Keratinocyte (primary cell): ENCODE measurements at regions not wholly inside any gene's neighbourhood (a gene's known extent, or its start where the extent isn't known, plus 50 kb on each side); places are given as distances from the start of the nearest gene placed in this dataset.

Experiments
- DNase-seq: peaks from one replicate; pipeline ENCODE4 v3.0.0-alpha.2; 2011; ENCODE audit warnings: low read depth, missing footprints, low spot score
- FAIRE-seq: peaks from 2 replicates; lab custom pipeline; 2011; peaks lifted over from hg19 to GRCh38; lab: Jason Lieb, UNC
- H2AFZ ChIP-seq: 2 replicates; pipeline ENCODE4 v1.6.0; 2012; ENCODE audit warnings: low read length, control low read depth, inconsistent platforms; ENCODE audit not compliant: control insufficient read depth
- H3K27ac ChIP-seq: 2 replicates; pipeline ENCODE4 v1.5.1; 2011; ENCODE audit warnings: low read length; ENCODE audit not compliant: control insufficient read depth, insufficient read depth
- H3K27me3 ChIP-seq: 3 replicates; pipeline ENCODE4 v1.6.0; 2011; ENCODE audit warnings: low read length; ENCODE audit not compliant: control insufficient read depth, insufficient read depth; ENCODE audit errors: extremely low read depth
- H3K36me3 ChIP-seq, 2 experiments: 2 replicates in 1 of 2; 3 replicates in 1 of 2; pipeline ENCODE4 v1.5.1; 2011; ENCODE audit warnings: low read length in 2 of 2, mild to moderate bottlenecking in 1 of 2; ENCODE audit not compliant: control insufficient read depth in 2 of 2, insufficient read depth in 2 of 2; ENCODE audit errors: extremely low read depth in 1 of 2
- H3K4me1 ChIP-seq: 3 replicates; pipeline ENCODE4 v1.5.1; 2011; ENCODE audit warnings: low read length; ENCODE audit not compliant: control insufficient read depth, insufficient read depth; ENCODE audit errors: extremely low read depth
- H3K4me2 ChIP-seq: 3 replicates; pipeline ENCODE4 v1.6.0; 2011; ENCODE audit warnings: low read depth, low read length; ENCODE audit not compliant: control insufficient read depth, insufficient read depth; ENCODE audit errors: extremely low read depth
- H3K4me3 ChIP-seq, 3 experiments: fragments of 200-600 bp in 1 of 3; sonication (generic) in 1 of 3; 2 replicates in 2 of 3; 3 replicates in 1 of 3; pipeline ENCODE4 v1.5.1; 2011 to 2016; ENCODE audit warnings: low read length in 3 of 3, mild to moderate bottlenecking in 3 of 3, control low read depth in 2 of 3, inconsistent platforms in 1 of 3, low read depth in 1 of 3, mixed read lengths in 1 of 3, mixed run types in 1 of 3, moderate library complexity in 1 of 3; ENCODE audit not compliant: control insufficient read depth in 2 of 3, insufficient read depth in 2 of 3; ENCODE audit errors: extremely low read depth in 1 of 3
- H3K79me2 ChIP-seq: 2 replicates; pipeline ENCODE4 v1.6.0; 2012; ENCODE audit warnings: low read length; ENCODE audit not compliant: control insufficient read depth, insufficient read depth
- H3K9ac ChIP-seq: 3 replicates; pipeline ENCODE4 v1.6.0; 2011; ENCODE audit warnings: low read length; ENCODE audit not compliant: control insufficient read depth, insufficient read depth; ENCODE audit errors: extremely low read depth
- H3K9me1 ChIP-seq: 3 replicates; pipeline ENCODE4 v1.6.0; 2011; ENCODE audit warnings: low read length; ENCODE audit not compliant: control insufficient read depth, insufficient read depth; ENCODE audit errors: extremely low read depth
- H3K9me3 ChIP-seq: 2 replicates; pipeline ENCODE4 v1.5.1; 2012; ENCODE audit warnings: low read depth, low read length; ENCODE audit not compliant: control insufficient read depth
- H4K20me1 ChIP-seq: 3 replicates; pipeline ENCODE4 v1.6.0; 2011; ENCODE audit warnings: low read length; ENCODE audit not compliant: control insufficient read depth, insufficient read depth; ENCODE audit errors: extremely low read depth
- EZH2 ChIP-seq: IDR thresholded peaks from one replicate; pipeline ENCODE4 v1.6.1; 2012; ENCODE audit warnings: inconsistent platforms, mild to moderate bottlenecking, low read length, moderate library complexity
- dilution Hi-C: fragments of 300-500 bp; cut with MboI; formaldehyde crosslinking; loops from one replicate; pipeline ENCODE4 v1.7.0; 2020; ENCODE audit warnings: low sequenced_read_pairs; ENCODE audit not compliant: extremely low pct_ligation_motif_present
- TF ChIP-seq, protein P1 (sequence below), 3 experiments: IDR thresholded peaks in 1 of 3; conservative IDR thresholded peaks in 1 of 3; optimal IDR thresholded peaks in 1 of 3; 2 replicates in 2 of 3; 3 replicates in 1 of 3; pipeline versions ENCODE3 to v1.5.1; 2011; ENCODE audit warnings: low read length in 3 of 3, mild to moderate bottlenecking in 3 of 3, moderate library complexity in 2 of 3, control low read depth in 1 of 3, inconsistent platforms in 1 of 3; ENCODE audit not compliant: insufficient read depth in 2 of 3; ENCODE audit errors: extremely low read depth in 1 of 3

DNA sequence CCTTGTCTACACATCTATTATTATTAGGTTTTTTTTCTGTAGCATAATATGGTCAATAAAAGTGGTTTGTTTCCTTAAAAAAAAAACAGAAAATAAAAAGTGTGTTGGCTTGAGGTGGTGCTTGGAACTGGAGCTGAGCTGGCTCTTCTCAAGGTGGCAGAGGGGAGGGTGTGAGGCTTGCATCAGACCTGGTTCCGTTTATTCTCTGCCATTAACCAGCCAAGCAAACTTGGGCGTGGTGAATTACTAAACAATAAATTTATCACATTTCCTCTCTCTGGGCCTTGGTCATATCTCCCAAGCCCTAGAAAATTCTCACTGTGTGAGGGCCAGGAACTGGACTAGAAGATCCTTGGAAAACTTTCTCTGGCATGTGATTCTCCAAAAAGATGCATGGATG is 427.5 kb upstream of the MKI67 start:
- DNase-seq = no peak
- H2AFZ ChIP-seq = no peak overlapping the region
- no peaks in the 10 kb centered on the region for H3K9me3 ChIP-seq
- H3K4me2 ChIP-seq = no peak overlapping the region
- TF ChIP-seq EZH2 = no peak
- TF ChIP-seq, protein P1, sequence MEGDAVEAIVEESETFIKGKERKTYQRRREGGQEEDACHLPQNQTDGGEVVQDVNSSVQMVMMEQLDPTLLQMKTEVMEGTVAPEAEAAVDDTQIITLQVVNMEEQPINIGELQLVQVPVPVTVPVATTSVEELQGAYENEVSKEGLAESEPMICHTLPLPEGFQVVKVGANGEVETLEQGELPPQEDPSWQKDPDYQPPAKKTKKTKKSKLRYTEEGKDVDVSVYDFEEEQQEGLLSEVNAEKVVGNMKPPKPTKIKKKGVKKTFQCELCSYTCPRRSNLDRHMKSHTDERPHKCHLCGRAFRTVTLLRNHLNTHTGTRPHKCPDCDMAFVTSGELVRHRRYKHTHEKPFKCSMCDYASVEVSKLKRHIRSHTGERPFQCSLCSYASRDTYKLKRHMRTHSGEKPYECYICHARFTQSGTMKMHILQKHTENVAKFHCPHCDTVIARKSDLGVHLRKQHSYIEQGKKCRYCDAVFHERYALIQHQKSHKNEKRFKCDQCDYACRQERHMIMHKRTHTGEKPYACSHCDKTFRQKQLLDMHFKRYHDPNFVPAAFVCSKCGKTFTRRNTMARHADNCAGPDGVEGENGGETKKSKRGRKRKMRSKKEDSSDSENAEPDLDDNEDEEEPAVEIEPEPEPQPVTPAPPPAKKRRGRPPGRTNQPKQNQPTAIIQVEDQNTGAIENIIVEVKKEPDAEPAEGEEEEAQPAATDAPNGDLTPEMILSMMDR (optimal IDR thresholded peaks at IDR 0.05 in 1 of 3, IDR thresholded peaks at IDR 0.05 in 1 of 3, conservative IDR thresholded peaks at IDR 0.05 in 1 of 3; ENCODE audit: extremely low read depth in 1 of 3, insufficient read depth in 2 of 3, low read length in 3 of 3) = no peak
- dilution Hi-C loops = no loop called here
- no peak overlapping the region for H3K4me3 ChIP-seq
- H3K9me1 ChIP-seq = no peaks in the 10 kb centered on the region
- H3K9ac ChIP-seq = no peak overlapping the region
- no peaks in the 10 kb centered on the region for H3K36me3 ChIP-seq
- no peaks in the 10 kb centered on the region for H3K27me3 ChIP-seq
- H4K20me1 ChIP-seq = no peaks in the 10 kb centered on the region
- H3K4me1 ChIP-seq = no peaks in the 10 kb centered on the region
- no peak for FAIRE-seq
- no peaks in the 10 kb centered on the region for H3K79me2 ChIP-seq
- no peak overlapping the region for H3K27ac ChIP-seq

DNA sequence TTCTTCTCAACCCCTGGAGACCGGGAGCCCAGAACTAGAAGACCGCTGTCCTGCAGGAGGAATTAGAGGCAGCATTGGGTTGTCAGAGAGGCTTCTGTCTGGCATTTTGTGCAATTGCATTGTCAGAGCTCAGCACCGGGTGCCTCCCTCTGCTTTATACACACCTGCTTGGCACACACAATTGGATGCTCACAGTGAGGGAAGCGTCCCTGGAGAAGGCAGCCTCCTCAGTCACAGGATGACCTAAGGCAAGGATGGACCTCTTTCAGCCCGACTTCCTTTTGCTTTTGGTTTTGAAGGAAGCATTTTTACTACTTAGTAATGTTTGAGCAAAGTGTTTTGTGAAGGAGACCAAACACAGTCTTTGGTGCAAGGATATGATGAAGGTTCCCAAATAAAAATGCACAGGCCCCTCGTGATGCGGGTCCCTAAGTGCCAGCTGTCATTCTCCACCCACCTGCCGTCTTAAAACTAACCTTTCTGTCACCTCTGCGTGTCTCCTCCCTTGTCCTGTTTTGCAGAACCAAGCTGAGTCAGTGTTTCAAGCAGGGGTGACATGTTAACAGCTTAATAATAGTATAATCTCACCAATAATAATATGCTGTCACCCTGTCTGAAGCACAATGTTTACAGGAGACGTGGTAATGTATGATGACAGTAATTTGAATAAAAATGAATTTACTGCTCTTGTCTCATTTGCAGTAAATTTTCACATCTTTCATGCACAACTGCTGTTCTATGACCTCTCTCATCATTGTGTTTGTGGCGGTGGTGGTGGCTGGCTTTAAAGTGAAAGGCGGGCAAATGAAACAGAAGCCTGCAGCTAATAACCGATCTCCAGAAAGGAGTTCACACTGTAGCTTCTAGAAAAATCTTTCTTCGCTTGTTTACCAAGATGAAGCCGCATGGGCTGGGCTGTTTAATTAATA is 430.2 kb upstream of the MKI67 start:
- H3K9me1 ChIP-seq = no peaks in the 10 kb centered on the region
- no peak overlapping the region for H3K4me2 ChIP-seq
- H3K27ac ChIP-seq = no peak overlapping the region
- H3K4me3 ChIP-seq = no peak overlapping the region
- H4K20me1 ChIP-seq = no peaks in the 10 kb centered on the region
- no peaks in the 10 kb centered on the region for H3K79me2 ChIP-seq
- H3K4me1 ChIP-seq = no peaks in the 10 kb centered on the region
- no peak for FAIRE-seq
- no peak for DNase-seq
- TF ChIP-seq EZH2 = no peak
- TF ChIP-seq, protein P1 (optimal IDR thresholded peaks at IDR 0.05 in 1 of 3, IDR thresholded peaks at IDR 0.05 in 1 of 3, conservative IDR thresholded peaks at IDR 0.05 in 1 of 3; ENCODE audit: extremely low read depth in 1 of 3, insufficient read depth in 2 of 3, low read length in 3 of 3) = no peak
- no peak overlapping the region for H2AFZ ChIP-seq
- H3K9me3 ChIP-seq = no peaks in the 10 kb centered on the region
- H3K9ac ChIP-seq = no peak overlapping the region
- dilution Hi-C loops = no loop called here
- no peaks in the 10 kb centered on the region for H3K36me3 ChIP-seq
- H3K27me3 ChIP-seq = no peaks in the 10 kb centered on the region
